ENCODE measurements at regions not wholly inside any gene's neighbourhood (a gene's known extent, or its start where the extent isn't known, plus 50 kb on each side); places are given as distances from the start of the nearest gene placed in this dataset.

DNA sequence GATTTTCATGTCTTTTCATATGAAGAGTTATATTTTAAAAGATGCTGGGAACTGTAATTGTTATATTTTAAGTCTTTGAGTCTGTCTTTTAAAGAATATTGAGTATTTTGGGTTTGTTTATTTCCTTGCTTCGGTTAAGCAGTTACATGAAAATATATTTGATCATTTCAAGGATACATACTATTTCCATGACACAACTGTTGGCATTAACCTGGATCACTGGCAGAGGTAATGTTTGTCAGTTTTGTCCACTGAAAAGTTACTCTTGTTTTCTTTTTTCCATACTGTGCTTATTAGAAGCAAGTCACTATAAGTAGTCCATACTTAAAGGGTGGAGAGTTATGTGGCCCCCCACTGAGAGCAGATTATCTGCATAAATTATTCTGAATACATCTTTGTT is 1142.0 kb upstream of the TMEFF2 start:
- Histone ChIP-seq H3K27ac (ENCODE audit: low read depth, low read length) (no peak overlapping the region), H2AK5ac (ENCODE audit: low read depth, low read length) (no peak overlapping the region), H3K9me3 (ENCODE audit: insufficient read depth in 2 of 2, low read depth in 1 of 2, low read length in 1 of 2) (no peaks in the 10 kb centered on the region), H3K4me1 (replicated peaks in 1 of 4; ENCODE audit: control insufficient read depth in 3 of 4, insufficient read depth in 4 of 4, low read length in 3 of 4) (no peaks in the 10 kb centered on the region), H2BK120ac (replicated peaks; ENCODE audit: low read depth, low read length) (no peak overlapping the region), H3K36me3 (ENCODE audit: control insufficient read depth in 2 of 4, insufficient read depth in 4 of 4, low read length in 3 of 4) (no peaks in the 10 kb centered on the region), H3K79me2 (ENCODE audit: control insufficient read depth in 1 of 2, insufficient read depth in 2 of 2, low read length in 2 of 2) (no peaks in the 10 kb centered on the region), H4K20me1 (replicated peaks in 1 of 2; ENCODE audit: control insufficient read depth in 1 of 2, insufficient read depth in 2 of 2, low read length in 2 of 2) (no peaks in the 10 kb centered on the region), H3K56ac (replicated peaks; ENCODE audit: insufficient read length, low read depth, low read length) (no peak overlapping the region), H2AFZ (ENCODE audit: low read length) (no peak overlapping the region), H2BK12ac (ENCODE audit: low read depth, low read length) (no peak overlapping the region), H3K79me1 (ENCODE audit: low read depth, low read length) (no peaks in the 10 kb centered on the region), H3K27me3 (replicated peaks in 1 of 4; ENCODE audit: control insufficient read depth in 3 of 4, extremely low read depth in 1 of 4, insufficient read depth in 3 of 4, low read length in 3 of 4) (peaks cover 0 to 1% (median 0%) of the 10 kb centered on the region in 4 experiments; a peak in 1 of 7 replicates), H4K91ac (replicated peaks; ENCODE audit: insufficient read length, low read length) (no peak overlapping the region), H2BK15ac (ENCODE audit: low read length) (no peak overlapping the region), H3K14ac (ENCODE audit: insufficient read length) (no peak overlapping the region), H3K4ac (replicated peaks; ENCODE audit: insufficient read length, low read depth, low read length) (no peak overlapping the region), H4K8ac (ENCODE audit: extremely low read depth, insufficient read depth, low read length) (no peak overlapping the region), H2BK5ac (ENCODE audit: low read depth, low read length) (no peak overlapping the region), H3K4me2 (ENCODE audit: insufficient read depth in 1 of 2, low read depth in 2 of 2, low read length in 2 of 2) (no peak overlapping the region), H3K4me3 (ENCODE audit: extremely low read depth in 1 of 4, insufficient read depth in 2 of 4, low read depth in 3 of 4, low read length in 4 of 4) (no peak overlapping the region), H4K5ac (ENCODE audit: insufficient read length, low read depth, low read length) (no peak overlapping the region), H3K9ac (replicated peaks in 1 of 4; ENCODE audit: extremely low read depth in 1 of 4, low read depth in 3 of 4, low read length in 3 of 4) (no peak overlapping the region), H3K23me2 (ENCODE audit: low read depth, low read length) (no peaks in the 10 kb centered on the region), H3K23ac (ENCODE audit: insufficient read length) (no peak overlapping the region), H3K18ac (ENCODE audit: extremely low read depth, low read length) (no peak overlapping the region), H2BK20ac (ENCODE audit: low read length) (no peak overlapping the region)
- FAIRE-seq: no peak
- no peak for DNase-seq (ENCODE audit: low read depth in 1 of 2, low spot score in 2 of 2)
- ChIA-PET CTCF (ENCODE audit: partially characterized antibody) (no interaction called here), POLR2A (ENCODE audit: partially characterized antibody) (no interaction called here)
- WGBS, 2 experiments (ENCODE audit: extremely low coverage in 1 of 2, insufficient coverage in 1 of 2, insufficient read length in 1 of 2, insufficient replicate concordance in 2 of 2, low coverage in 1 of 2, low lambda C conversion rate in 2 of 2, missing lambda C conversion rate in 1 of 2): 96% methylated on average over 1 of the region's 1 CpG; no CpG with 5 or more reads in 1 of the 2 experiments
- TF ChIP-seq KDM5A (IDR thresholded peaks at IDR 0.05; ENCODE audit: low read length) (no peak), SRF (IDR thresholded peaks at IDR 0.05; ENCODE audit: low read depth, low read length) (no peak), NANOG (IDR thresholded peaks at IDR 0.05; ENCODE audit: insufficient read depth, low read depth, low read length, poor library complexity, severe bottlenecking) (no peak), SP4 (IDR thresholded peaks at IDR 0.05; ENCODE audit: low read length) (no peak), SAP30 (IDR thresholded peaks at IDR 0.05; ENCODE audit: insufficient read depth, insufficient replicate concordance, low read length) (no peak), MAFK (IDR thresholded peaks at IDR 0.05; ENCODE audit: low read depth, low read length) (no peak), BRCA1 (IDR thresholded peaks at IDR 0.05; ENCODE audit: low read depth, low read length) (no peak), YY1 (IDR thresholded peaks at IDR 0.05; ENCODE audit: low read depth, low read length) (no peak), BCL11A (IDR thresholded peaks at IDR 0.05; ENCODE audit: low read depth in 2 of 2, low read length in 2 of 2) (no peak), CREB1 (IDR thresholded peaks at IDR 0.05) (no peak), HDAC2 (IDR thresholded peaks at IDR 0.05; ENCODE audit: borderline replicate concordance in 1 of 2, low read depth in 2 of 2, low read length in 2 of 2) (no peak), HDAC6 (IDR thresholded peaks at IDR 0.05; ENCODE audit: low read depth, low read length) (no peak)
- TF ChIP-seq, protein P1, sequence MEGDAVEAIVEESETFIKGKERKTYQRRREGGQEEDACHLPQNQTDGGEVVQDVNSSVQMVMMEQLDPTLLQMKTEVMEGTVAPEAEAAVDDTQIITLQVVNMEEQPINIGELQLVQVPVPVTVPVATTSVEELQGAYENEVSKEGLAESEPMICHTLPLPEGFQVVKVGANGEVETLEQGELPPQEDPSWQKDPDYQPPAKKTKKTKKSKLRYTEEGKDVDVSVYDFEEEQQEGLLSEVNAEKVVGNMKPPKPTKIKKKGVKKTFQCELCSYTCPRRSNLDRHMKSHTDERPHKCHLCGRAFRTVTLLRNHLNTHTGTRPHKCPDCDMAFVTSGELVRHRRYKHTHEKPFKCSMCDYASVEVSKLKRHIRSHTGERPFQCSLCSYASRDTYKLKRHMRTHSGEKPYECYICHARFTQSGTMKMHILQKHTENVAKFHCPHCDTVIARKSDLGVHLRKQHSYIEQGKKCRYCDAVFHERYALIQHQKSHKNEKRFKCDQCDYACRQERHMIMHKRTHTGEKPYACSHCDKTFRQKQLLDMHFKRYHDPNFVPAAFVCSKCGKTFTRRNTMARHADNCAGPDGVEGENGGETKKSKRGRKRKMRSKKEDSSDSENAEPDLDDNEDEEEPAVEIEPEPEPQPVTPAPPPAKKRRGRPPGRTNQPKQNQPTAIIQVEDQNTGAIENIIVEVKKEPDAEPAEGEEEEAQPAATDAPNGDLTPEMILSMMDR (IDR thresholded peaks at IDR 0.05; ENCODE audit: control extremely low read depth in 1 of 3, insufficient read depth in 1 of 3, low read depth in 1 of 3, low read length in 3 of 3): no peak
